Gastrocnemius medialis (tissue), 4 donors: ENCODE measurements at regions not wholly inside any gene's neighbourhood (a gene's known extent, or its start where the extent isn't known, plus 50 kb on each side); places are given as distances from the start of the nearest gene placed in this dataset.

Experiments used
- ATAC-seq, 2 donors: fragments of 150-250 bp; one replicate each; pipeline ENCODE4 v1.9.1; 2016
- DNase-seq, 2 donors: peaks; one replicate each; pipeline ENCODE4 v3.0.0-alpha.2; 2019
- H3K27ac ChIP-seq, 4 donors: fragments of 200-600 bp; sonication (generic); 1 replicate in 1 of 4; 2 replicates in 3 of 4; pipeline ENCODE4 v1.5.1; 2016 to 2018; ENCODE audit warnings: mild to moderate bottlenecking in 2 of 4, moderate library complexity in 1 of 4
- H3K27me3 ChIP-seq, 3 donors: fragments of 200-600 bp; sonication (generic) in 2 of 3; 1 replicate in 1 of 3; 2 replicates in 2 of 3; pipeline versions ENCODE4 v1.5.1 to v1.6.0; 2016 to 2019; ENCODE audit warnings: mild to moderate bottlenecking in 1 of 3, moderate library complexity in 1 of 3
- H3K36me3 ChIP-seq, 2 donors: fragments of 200-600 bp; sonication (generic) in 1 of 2; one replicate each; pipeline ENCODE4 v1.5.1; 2017 to 2018
- H3K4me1 ChIP-seq, 2 donors: fragments of 200-600 bp; sonication (generic) in 1 of 2; one replicate each; pipeline ENCODE4 v1.5.1; 2016 to 2017; ENCODE audit warnings: mild to moderate bottlenecking in 2 of 2
- H3K4me3 ChIP-seq, 4 donors: fragments of 200-600 bp; sonication (generic) in 3 of 4; 1 replicate in 1 of 4; 2 replicates in 3 of 4; pipeline ENCODE4 v1.5.1; 2016 to 2019; ENCODE audit warnings: mild to moderate bottlenecking in 2 of 4
- H3K9me3 ChIP-seq, 3 donors: fragments of 200-600 bp; sonication (generic) in 2 of 3; 1 replicate in 1 of 3; 2 replicates in 2 of 3; pipeline ENCODE4 v1.5.1; 2016 to 2019
- CTCF ChIP-seq, 5 experiments: fragments of 450-650 bp in 3 of 5; fragments of 200-600 bp in 2 of 5; sonication (generic) in 2 of 5; IDR thresholded peaks in 4 of 5; conservative IDR thresholded peaks in 1 of 5; 1 replicate in 4 of 5; 2 replicates in 1 of 5; pipeline ENCODE4 v1.5.1; 2016 to 2019; ENCODE audit warnings: antibody characterized with exemption in 5 of 5, mild to moderate bottlenecking in 3 of 5, moderate library complexity in 3 of 5
- POLR2A ChIP-seq, 2 donors: fragments of 450-650 bp; IDR thresholded peaks; one replicate each; pipeline ENCODE4 v1.6.1; 2017; ENCODE audit warnings: antibody characterized with exemption in 2 of 2, mild to moderate bottlenecking in 2 of 2, moderate library complexity in 2 of 2
- in situ Hi-C, 4 donors: fragments of 200-750 bp; cut with MboI; loops; one replicate each; pipeline versions ENCODE4 v1.15.0 to v1.8.0; 2017; ENCODE audit warnings: low sequenced_read_pairs in 4 of 4
- intact Hi-C: fragments of 100-400 bp; cut with DNase I; formaldehyde crosslinking; loops from one replicate; pipeline ENCODE4 v1.15.1; 2023; ENCODE audit warnings: low total_unique reads

- H3K9me3 ChIP-seq = no peaks in the 10 kb centered on the region
- no peak overlapping the region for H3K27ac ChIP-seq
- intact Hi-C loops (no loop called here), in situ Hi-C loops (no loop called here)
- no peak for TF ChIP-seq CTCF (IDR thresholded peaks at IDR 0.05 in 4 of 5, conservative IDR thresholded peaks at IDR 0.05 in 1 of 5)
- no peak for TF ChIP-seq POLR2A (IDR thresholded peaks at IDR 0.05)
- no peaks in the 10 kb centered on the region for H3K27me3 ChIP-seq
- H3K4me1 ChIP-seq = no peaks in the 10 kb centered on the region
- H3K4me3 ChIP-seq = no peak overlapping the region
- no peaks in the 10 kb centered on the region for H3K36me3 ChIP-seq
- no peak for ATAC-seq
- DNase-seq = no peak
Observed at GRCh38 chrX:42499620-42500019, 278.3 kb downstream of the PPP1R2C start.

- in situ Hi-C loops (no loop called here), intact Hi-C loops (no loop called here)
- no peak for TF ChIP-seq POLR2A (IDR thresholded peaks at IDR 0.05)
- no peak for TF ChIP-seq CTCF (IDR thresholded peaks at IDR 0.05 in 4 of 5, conservative IDR thresholded peaks at IDR 0.05 in 1 of 5)
- Histone ChIP-seq H3K4me3 (no peak overlapping the region), H3K36me3 (no peaks in the 10 kb centered on the region), H3K27me3 (no peaks in the 10 kb centered on the region), H3K9me3 (no peaks in the 10 kb centered on the region), H3K27ac (no peak overlapping the region), H3K4me1 (no peaks in the 10 kb centered on the region)
- DNase-seq (no peak), ATAC-seq (no peak)
Observed at GRCh38 chrX:42497356-42497755, 280.6 kb downstream of the PPP1R2C start.

GRCh38 chrX:42496239-42496638 is 281.7 kb downstream of the PPP1R2C start:
- no peak for DNase-seq
- intact Hi-C loops = no loop called here

GRCh38 chrX:42495139-42495538 is 282.8 kb downstream of the PPP1R2C start:
- in situ Hi-C loops = no loop called here
- no peaks in the 10 kb centered on the region for H3K4me1 ChIP-seq
- DNase-seq (no peak), ATAC-seq (no peak)
- intact Hi-C loops = no loop called here
- no peaks in the 10 kb centered on the region for H3K27me3 ChIP-seq
- H3K27ac ChIP-seq = no peak overlapping the region
- no peak overlapping the region for H3K4me3 ChIP-seq
- no peaks in the 10 kb centered on the region for H3K9me3 ChIP-seq
- TF ChIP-seq POLR2A (IDR thresholded peaks at IDR 0.05) (no peak), CTCF (IDR thresholded peaks at IDR 0.05 in 4 of 5, conservative IDR thresholded peaks at IDR 0.05 in 1 of 5) (no peak)
- H3K36me3 ChIP-seq = no peaks in the 10 kb centered on the region

More at GRCh38 chrX:42496239-42496638, 281.7 kb downstream of the PPP1R2C start:
- Histone ChIP-seq H3K9me3 (no peaks in the 10 kb centered on the region), H3K36me3 (no peaks in the 10 kb centered on the region), H3K27ac (no peak overlapping the region), H3K27me3 (no peaks in the 10 kb centered on the region), H3K4me1 (no peaks in the 10 kb centered on the region), H3K4me3 (no peak overlapping the region)
- in situ Hi-C loops = no loop called here
- ATAC-seq = no peak
- TF ChIP-seq POLR2A (IDR thresholded peaks at IDR 0.05) (no peak), CTCF (IDR thresholded peaks at IDR 0.05 in 4 of 5, conservative IDR thresholded peaks at IDR 0.05 in 1 of 5) (no peak)

GRCh38 chrX:42491137-42491907 is 286.6 kb downstream of the PPP1R2C start:
- H3K4me1 ChIP-seq = no peaks in the 10 kb centered on the region
- no peak for TF ChIP-seq POLR2A (IDR thresholded peaks at IDR 0.05)
- H3K36me3 ChIP-seq = no peaks in the 10 kb centered on the region
- H3K4me3 ChIP-seq = no peak overlapping the region
- no peaks in the 10 kb centered on the region for H3K27me3 ChIP-seq
- DNase-seq = no peak
- H3K9me3 ChIP-seq = no peaks in the 10 kb centered on the region
- intact Hi-C loops = no loop called here
- H3K27ac ChIP-seq = no peak overlapping the region
- in situ Hi-C loops = no loop called here
- no peak for ATAC-seq
